GM19395 (cell line): ENCODE measurements at regions not wholly inside any gene's neighbourhood (a gene's known extent, or its start where the extent isn't known, plus 50 kb on each side); places are given as distances from the start of the nearest gene placed in this dataset.
"Not testable (repeated sequence)": the region's sequence is repeated elsewhere in the genome, so short reads cannot be mapped to it uniquely, and the experiment has no call there.

Experiments
- ATAC-seq: cut with Tn5 transposase; IDR thresholded peaks from one replicate; pipeline ENCODE4 v1.9.1; 2021; ENCODE audit warnings: mild to moderate bottlenecking, moderate library complexity; ENCODE audit not compliant: unreplicated experiment

DNA sequence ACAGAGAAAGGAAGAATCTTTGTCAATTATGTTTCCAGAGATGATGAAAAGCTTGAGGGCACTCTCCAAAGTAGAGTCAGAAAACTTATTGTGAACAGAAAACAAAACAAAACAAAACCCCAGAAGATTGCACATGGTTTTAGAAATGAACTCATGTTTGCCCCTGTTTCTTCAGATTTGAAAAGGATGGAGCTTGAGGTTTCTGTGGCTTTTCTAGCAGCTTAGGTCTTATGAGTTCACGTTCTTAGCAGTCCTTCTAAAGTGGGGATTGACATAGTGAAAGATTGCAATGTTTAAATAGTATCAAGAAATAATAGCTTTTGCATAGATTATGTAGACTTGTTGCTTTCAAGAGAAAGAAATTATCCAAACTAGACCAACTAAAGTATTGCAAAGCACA is 421.8 kb downstream of the GBA3 start:
- ATAC-seq: no peak

DNA sequence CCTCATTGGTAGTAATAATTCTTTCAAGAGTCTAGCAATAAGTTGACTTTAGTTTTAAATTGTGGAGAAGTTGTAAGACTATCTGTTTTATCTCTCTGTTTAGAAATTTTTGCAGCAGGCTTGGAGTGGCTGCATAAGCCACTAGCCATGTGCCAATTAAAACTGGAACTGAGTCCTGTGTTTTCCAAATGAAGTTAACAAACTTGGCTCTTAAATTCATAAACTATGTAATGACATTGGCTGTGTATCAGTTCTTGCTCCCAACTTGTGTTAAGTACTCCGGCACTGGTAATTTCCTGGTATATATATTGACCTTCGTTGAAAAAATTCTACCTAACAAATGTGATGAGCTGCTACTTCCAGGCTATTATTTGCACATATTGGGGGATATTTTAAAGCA is 420.4 kb downstream of the GBA3 start:
- ATAC-seq: no peak

DNA sequence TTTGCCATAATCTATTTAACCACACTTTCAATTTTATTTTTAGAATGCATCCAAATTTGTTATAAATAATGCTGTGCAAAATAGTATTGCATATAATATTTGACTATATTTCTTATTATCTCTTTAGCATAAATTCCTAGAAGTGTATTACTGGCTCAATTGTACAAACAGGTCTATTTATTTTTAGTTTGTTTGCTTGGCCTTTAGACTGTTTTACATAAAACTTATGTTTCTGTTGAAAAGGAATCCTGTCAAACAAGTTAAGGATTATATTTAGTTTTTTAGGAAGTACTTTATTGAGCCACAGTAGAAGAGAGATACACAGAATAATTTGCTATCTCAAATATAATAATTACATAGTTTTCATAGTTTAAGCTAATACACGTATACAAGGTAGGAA is 413.8 kb downstream of the GBA3 start:
- ATAC-seq: no peak

DNA sequence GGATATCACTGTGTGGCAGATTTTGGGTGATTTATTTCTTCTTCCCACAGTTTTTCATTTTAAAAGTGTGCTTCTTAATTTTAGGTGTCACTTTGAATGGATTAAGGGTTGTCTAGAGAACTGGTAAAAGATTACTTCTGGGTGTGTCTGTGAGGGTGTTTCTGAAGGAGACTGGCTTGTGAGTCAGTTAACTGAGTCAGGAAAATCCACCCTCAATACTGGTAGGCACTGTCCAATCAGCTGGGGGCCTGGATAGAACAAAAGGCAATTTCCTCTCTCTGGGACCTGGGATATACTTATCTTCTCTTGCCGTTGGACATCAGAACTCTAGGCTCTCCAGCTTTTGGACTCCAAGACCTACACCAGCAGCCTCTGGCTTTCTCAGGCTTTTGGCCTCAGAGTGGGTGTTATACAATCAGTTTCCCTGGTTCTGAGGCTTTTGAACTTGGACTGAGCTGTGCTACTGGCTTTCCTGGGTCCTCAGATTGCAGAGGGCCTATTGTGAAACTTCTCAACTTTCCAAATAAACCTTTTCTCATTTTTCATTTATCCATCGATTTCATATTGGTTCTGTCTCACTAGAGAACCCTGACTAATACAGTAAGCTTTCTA is 413.1 kb downstream of the GBA3 start:
- ATAC-seq: no peak

DNA sequence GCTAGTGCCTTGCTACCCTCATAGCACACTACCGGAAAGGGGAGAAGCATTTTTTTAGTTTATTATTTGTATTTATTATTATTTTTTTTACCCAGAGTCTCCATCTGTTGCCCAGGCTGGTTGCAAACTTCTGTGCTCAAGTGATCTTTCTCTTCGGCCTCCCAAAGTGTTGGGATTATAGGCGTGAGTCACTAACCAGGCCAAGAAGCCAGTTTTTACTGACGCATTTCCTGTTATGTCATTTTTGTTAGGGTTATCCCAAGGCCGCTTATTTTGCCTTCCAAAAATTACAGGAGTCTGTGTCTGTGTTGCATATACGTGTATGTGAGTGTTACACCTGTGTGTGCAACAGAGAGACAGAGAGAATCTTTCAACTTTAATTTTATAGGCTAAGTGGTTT is 404.5 kb downstream of the GBA3 start:
- ATAC-seq: no peak

DNA sequence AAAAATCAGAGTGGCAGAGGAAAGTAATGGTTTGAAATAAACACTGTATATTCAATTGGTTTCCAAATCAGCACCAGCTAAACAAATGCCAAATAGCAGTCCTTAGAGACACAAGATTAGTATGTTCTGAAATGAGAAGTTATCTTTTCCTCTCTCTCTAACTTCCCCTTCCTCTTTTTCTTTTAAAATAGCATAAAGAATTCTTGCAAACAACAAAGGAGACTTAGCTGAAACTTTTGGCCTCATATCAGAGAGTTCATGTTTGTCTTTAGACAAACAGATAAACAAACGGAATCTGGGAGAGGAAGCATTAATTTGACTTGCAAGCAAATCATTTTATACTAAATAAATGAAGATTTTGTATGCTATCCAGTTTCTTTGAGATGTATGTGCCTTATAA is 399.0 kb downstream of the GBA3 start:
- no peak for ATAC-seq

DNA sequence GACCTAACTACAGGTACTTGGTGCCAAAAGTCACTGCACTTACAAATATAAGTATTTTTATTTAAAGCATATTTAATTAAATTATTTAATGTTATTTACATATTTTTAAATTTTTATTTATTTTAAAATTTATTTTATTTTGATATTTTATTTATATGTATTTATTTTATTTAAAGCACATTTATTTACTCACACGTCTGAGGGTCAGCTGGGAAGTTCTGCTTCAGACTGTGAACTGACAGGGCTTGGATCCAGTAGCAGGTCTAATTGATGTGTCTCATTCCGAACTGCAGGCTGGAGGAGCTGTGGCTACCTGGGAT is 392.5 kb downstream of the GBA3 start:
- ATAC-seq: no peak

DNA sequence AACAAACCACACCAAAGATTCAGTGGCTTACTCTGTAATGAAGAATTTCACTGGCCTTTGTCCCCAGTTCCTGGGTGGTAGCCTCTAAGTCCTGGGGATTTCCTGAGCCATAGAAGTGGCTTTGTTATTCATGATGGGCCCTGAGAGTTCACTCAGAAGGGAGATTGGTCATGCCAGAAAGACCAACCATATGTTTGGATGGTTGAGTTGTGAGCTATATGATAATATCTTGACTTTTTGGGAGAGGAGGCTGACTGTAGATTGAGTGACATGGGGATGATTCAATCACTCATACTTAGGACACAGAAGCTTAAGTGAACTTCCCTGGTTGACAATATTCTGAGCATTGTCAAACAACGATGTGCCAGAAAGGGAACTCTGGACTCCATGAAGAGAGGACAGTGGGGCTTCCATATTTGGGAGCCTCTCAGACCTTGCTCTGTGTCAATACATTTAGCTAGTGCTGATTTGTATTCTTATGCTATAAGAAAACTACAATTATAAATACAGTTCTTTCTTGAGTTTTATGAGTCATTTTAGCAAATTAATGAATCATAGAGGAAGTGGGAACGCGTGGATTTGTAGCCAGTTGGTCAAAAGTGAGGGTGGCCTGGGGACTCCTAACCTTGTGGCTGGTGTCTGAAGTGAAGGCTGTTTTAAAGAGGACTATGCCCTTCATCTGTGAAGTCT is 392.0 kb downstream of the GBA3 start:
- no peak for ATAC-seq

DNA sequence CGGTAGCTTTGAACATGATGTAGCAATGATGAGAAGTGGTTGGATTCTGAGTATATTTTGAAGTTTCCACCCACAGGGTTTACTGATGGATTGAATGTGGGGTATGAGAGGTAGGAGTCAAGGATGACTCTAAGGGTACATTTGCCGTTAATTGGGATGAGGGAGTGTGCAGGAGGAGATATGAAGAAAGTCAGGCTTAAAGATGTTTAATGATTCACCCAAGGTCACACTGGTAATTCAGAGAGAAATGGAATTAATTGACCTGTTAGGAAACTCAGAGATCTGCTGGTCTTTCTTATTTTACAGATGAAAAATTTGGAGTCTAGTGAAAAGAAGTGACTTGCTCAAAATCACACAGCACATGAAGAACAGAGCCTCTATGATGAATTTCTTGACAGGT is 390.7 kb downstream of the GBA3 start:
- ATAC-seq: no peak

DNA sequence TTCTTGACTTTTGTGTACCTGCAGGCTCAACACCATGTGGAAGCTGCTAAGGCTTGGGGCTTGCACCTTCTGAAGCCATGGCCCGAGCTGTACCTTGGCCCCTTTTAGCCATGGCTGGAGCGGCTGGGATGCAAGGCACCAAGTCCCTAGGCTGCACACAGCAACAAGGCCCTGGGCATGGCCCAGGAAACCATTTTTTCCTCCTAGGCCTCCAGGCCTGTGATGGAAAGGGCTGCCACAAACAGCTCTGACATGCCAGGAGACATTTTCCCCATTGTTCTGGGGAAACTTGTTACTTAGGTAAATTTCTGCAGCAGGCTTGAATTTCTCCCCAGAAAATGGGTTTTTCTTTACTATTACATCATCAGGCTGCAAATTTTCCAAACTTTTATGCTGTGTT is 387.4 kb downstream of the GBA3 start:
- not testable (repeated sequence) for ATAC-seq

DNA sequence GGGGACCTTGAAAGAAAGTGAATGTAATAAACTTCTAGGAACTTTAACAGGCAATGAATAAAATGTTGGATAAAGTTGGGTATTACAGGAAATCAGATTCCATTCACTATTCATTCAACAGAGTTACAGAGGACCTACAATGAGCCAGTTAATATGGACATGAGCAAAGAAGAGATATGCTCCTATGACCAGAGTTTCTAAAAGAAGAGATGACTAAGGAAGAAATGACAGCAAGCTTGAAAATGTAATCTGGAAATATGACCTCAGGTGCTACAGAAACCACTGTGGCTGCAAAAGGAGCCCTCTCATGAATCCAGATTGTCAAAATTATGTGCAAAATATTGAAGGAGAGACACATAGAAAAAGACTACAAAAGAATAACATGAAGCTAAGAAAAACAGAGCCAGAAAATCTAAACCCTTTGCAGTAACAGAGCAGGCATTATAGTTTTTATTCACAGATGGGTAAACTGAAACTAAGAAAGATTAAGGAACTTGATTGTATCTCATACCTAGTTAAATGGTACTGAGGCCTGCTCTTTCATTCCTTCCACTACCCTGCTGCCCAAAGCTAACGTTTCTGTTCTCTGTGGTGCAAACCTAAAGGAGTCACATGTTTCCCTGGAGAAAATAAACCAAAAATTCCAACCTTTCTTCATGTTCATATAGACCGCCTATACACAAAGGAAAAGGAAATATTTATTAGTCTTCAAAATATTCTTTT is 378.3 kb downstream of the GBA3 start:
- ATAC-seq: no peak

DNA sequence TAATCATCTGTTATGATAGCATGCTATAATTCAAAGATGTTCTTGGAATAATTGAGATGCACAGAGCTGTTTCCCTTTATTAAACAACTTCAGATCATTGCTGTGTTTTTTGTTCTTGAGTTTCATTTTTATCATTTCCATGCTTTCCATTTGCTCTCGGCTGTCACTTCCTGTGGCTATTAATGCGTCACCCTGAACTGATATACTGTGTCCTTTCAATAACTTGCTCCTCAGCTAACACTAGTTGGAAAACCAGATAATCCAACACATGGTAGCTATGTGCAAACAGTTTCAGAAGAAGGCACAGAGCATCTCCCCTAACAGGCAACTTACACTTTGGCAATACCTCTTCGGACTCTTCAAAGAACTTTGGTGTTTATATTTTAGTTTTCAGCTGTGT is 376.0 kb downstream of the GBA3 start:
- no peak for ATAC-seq

DNA sequence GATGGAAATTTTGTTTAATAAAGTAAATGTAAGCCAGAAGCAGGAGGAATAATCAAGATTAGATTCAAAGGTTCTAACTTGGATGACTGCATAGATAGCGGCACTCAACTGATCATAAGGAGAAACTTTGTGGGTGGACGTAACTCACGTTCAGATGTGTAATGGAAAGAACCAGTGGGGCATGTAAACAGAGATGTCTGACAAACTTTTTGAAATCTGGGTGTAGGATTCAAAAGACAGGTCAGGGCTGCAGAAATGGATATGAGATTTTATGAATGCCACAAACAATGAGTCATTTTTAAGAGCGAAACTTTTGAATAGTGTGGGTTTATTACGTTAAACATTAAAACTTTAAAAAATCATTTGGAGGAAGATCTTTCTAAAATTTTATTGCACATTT is 375.6 kb downstream of the GBA3 start:
- ATAC-seq: no peak

DNA sequence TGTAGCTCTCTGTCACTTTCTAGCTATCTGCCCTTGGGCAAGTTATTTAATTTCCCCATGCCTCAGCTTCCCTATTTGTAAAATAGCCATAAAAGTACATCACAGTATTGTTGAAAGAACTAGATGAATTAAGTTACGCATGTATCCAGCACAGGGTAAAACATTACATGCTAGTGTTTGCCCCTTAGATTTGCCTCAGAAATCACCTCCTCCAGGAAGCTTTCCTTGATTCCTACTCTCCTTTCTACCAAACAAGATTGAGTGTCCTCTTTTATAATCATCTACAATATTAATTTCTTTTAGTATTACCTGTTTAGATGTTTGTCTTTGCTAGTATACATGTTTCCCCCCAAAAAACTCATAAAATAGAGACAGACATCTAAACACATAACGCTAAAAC is 369.5 kb downstream of the GBA3 start:
- no peak for ATAC-seq

DNA sequence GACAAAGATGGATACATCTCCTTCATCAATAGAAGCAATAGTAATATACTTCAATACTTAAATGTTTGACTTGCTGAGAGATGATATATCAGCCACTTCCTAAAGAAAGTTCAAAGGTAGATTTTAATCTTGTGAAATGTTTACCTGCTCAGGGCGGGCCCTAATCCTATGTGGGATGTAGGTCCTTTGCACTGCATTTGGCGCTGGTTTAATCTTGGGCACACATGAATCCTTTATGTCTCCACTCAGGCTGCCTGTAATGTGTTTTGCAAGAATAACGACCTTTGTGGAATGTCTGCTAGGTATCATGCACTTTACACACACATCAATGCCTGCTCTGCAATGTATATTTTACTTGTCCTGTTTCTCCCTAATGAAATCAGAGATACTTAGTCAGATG is 368.7 kb downstream of the GBA3 start:
- no peak for ATAC-seq

DNA sequence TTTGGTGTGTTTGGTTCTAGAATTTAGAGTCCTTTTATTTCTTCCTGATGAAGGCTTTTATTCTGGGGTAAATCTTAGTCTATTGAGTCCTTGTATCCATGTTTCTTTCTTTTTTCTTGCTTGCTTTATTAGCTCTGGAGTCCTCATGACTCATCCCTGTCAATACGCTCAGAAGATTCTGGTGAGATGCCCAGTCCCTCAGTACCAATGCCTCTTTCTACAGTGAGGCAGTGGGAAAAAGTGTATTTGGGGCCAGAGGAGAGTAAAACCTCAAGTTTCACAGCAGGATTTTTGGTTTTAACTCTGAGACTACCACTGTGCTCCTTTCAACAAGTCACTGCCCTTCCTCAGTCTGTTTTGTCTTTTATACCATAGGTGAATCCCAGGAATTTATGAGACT is 368.0 kb downstream of the GBA3 start:
- ATAC-seq: no peak

DNA sequence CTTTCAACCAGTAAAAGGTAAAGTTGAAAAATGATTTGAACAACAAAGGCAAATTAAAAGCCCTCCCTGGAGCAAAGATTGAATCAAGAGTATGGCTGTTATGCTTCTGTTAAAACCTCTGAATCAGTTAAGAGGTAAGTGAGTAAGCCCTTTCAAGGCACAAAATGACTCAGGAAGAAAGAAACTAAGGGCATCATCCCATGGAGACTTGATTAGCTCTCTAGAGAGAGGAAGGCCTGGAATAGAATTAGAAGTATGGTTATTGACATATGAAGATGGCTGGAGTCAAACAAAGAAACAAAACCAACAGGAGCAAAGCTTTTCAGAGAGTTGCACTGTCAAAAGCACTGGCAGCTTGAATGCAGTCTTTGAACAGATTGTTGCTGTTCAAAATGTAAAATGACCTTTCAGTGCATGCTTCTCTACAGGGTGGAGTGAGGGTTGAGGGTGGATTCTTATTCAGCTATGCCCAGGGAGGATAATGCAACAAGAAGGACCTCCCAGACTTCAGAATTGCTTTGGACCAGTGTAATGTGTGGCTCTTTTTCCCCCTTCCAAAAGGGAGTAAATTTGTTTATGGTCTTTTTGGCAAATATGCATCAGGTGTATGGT is 365.5 kb downstream of the GBA3 start:
- ATAC-seq: no peak

DNA sequence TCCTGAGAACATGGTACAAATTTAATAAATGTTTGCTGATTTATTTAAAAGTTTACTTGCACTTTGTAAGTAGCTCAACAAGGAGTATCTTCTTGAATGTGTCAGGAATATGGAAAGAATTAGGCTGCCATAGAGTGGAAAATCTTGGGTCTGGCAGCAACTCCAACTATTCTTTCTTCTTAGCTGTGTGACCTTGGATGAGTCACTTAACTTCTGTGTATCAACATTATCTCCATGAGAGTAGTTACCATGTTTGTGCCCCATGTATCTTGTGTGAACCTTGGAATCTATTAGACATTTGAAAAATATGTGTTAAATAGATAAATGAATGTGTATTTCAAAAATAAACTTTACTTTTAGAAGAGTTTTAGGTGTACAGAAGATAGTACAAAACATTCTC is 348.8 kb downstream of the GBA3 start:
- ATAC-seq: no peak

DNA sequence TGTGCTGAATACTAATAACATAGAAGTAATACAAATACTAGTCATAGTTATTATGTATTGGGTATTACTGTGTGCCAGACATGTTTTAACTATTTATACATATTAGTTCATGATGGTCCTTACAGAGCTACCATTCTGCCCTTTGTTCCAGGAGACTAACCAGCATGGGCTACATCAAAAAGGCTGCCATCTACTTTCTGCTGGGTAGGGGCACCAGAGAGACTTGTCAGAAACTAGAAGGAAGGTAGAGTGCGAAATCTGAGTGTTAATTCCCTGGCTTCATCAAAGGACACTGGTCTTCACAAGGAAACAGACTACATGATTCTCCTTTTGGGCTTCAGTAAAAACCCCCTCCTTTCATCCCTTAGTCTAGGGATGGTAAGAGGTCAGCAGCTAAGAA is 347.8 kb downstream of the GBA3 start:
- ATAC-seq: no peak

DNA sequence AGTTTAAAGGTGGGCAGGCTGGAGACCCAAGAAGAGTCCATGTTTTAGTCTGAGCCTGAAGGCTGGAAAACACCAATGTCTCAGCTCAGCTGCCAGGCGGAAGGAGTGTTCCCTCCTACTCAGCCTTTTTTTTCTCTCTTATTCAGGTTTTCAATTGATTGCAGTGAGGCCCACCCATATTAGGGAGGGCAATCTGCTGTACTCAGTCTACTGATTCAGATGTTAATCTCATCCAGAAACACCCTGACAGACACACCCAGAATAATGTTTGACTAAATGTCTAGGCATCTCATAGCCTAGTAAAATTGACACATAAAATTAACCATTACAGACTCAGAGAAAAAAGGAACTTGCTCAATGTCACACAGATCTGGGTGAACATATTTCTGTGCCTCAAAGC is 347.1 kb downstream of the GBA3 start:
- ATAC-seq: no peak

DNA sequence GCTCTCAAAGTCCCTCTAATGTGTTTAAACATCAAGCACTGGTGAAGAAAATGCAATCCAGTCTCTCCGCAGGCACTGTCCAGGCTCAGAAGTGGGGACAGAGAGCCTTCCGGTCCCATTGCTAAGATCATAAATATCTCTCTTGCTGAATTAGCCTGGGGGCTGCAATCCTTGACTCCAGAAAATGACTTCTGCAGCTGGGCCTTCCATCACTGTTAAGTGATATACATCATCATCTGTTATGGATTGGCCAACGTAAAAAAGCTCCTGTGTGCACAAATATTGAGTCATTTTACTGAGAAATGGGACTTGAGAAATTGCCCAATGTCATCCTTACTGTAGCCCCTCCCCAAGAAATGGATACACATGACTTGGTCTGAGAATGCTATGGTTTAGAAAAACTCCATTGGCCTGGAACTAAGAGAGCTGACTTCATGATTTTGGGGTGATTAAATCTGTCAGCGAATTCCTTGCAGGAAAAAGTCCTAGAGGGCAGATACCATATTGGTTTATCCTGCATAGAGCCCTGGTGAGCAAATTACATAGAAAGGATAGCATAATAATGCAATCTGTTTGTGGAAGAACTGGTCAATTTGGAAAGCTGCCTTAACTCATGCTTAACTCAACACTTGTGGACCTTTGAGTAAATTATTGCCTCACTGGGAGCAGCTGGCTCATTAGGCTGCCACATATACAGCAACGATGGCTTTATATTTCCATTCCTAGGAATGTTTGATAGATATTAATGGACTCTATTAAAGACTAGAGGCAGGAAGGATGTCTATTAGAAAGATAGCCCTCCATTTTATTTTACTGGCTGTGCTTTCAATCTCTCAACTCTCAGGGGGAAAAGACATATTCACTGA is 346.1 kb downstream of the GBA3 start:
- ATAC-seq: no peak
